HT1080 (cell line): ENCODE measurements at regions not wholly inside any gene's neighbourhood (a gene's known extent, or its start where the extent isn't known, plus 50 kb on each side); places are given as distances from the start of the nearest gene placed in this dataset.
A peak's percentile ranks its signal among the peaks of the same experiment; 100 is the strongest.
"Not testable (repeated sequence)": the region's sequence is repeated elsewhere in the genome, so short reads cannot be mapped to it uniquely, and the experiment has no call there.

Experiments used
- DNase-seq: peaks from one replicate; pipeline ENCODE4 v3.0.0-alpha.2; 2015; ENCODE audit warnings: low read depth

DNA sequence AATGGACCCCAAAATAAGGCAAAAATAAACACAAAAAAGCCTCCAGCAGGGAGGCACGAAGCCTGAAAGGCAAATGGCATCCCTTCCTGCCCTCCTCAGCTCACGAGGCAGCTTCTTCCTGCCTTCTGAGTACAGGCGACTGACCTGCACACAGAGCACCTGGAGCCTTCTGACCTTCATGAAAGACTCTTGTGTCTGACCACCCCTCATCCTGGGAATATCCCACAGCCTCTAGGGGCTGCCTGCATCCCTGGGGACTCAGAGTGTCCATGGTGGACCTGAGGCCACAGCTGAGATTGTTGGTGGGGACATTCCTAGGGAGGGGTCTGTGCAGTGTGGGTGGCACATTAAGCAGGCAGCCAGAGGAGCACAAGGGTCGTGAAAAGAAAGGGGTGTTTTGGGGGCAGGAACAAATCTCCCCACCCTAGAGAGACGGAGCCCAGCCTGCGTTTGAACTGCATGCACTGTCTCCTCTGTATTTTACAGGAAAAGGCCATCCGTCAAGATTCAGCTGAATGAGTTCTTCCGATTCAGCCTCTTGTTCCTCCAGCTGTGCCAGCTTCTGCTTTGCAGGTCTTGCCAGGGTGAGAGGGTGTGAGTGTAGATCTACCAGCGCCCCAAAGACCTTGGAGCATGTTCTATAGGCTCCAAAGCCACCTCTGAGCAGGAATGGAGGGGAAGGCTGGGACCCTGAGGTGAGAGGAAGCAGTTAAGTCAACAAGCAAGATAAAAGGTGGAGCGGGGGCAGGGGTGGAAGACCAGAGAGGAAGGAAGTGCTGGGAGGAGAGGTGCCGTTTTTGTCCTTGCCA lies 80.4 kb upstream of the MEF2A start:
- no peak for DNase-seq

DNA sequence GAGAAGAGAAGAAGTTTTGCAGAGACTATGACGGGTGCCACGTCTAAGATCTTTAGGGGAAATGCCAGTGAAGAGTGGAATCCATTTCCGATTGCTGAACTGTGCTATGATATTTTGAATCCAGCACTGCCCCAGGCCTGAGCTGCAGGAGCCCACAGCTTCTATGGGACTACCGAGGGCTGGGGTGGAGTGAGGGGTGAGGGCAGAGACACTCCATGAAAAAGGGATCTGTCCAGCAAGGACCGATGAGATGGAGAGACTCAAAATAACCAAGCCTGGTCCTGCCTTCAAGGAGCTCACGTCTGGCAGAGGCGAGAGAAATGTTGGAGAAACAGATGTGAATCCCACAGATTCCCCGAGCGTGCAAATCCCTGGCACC lies 79.8 kb upstream of the MEF2A start:
- no peak for DNase-seq

DNA sequence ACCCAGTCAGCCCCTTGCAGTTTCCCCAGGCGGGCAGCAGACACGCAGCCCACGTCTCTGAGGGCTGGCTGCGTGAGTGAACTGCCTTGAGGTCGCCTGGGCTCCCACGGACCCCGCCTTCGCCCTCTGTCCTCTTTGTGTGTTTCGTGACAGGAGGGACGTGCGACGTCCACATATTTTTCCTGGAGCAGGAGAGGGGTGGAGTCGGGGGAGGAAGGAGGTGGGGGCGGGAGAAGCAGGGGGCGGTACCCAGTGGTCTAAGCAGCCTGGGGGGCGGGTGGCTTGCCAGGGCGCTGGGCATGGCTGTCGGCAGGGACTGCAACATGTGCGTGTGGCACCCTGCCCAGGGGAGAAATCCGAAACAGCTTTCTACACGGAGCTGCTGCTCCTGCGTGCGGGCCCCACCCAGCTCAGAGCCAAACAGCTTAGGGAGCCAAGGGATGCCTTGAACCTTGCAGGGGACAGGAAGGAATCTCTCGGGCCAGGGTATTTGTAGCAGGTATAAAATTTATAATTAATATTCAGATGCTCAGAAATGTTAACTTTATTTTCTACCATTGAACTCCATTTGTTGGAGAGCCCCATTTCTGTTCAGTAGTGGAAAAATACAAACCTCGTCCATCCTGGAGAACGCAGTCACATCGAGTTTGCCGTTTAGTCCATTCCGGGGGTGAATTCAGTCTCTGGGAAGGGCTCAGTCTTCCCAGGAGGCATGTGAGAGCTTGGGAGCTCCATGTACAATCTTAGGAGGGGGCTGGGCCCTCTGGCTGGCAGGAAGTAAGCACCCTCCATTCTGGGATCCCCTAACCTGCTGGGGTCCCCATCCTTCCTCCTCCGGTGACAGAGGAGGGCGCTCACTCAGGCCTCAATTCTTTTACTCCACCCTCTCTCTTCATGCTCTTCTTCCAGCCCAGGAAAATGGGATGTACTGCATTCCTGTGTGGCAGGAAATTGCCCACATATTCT lies 79.1 kb upstream of the MEF2A start:
- peak; percentile 28 for DNase-seq

DNA sequence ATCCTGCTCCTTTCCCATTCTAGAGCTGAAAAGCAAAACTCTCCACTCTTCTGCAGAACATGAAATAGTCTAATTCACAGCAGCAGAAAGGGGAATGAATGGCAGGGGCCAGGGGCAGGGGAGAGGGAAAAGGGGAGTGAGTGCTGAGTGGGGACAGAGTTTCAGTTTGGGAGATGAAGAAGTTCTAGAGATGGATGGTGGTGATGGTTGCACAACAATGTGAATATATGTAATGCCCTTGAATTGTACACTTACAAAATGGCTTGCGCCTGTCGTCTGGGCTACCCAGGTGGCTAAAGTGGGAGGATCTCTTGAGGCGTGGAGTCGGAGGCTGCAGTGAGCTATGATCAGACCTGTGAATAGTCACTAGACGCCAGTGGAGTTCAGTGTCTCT lies 78.5 kb upstream of the MEF2A start:
- no peak for DNase-seq

DNA sequence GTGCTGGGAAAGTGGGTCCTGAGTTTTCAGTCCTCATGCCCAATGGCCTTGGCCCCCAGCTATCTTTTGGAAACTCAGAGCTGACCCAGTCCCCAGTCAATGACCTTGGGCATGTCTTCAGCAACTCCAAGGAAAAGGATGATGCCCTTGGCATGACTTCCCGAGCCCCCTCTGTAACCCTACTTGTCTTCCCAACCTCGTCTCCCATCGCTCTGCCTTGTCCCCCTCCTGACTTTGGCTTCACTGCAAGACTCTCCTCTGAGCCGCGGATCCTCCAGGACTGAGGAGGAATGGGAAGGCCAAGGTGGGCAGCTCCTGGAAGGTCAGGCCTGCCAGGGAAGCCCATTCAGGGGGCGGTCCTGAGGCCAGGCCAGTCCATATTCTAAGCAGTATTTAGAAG lies 73.5 kb upstream of the MEF2A start:
- no peak for DNase-seq

DNA sequence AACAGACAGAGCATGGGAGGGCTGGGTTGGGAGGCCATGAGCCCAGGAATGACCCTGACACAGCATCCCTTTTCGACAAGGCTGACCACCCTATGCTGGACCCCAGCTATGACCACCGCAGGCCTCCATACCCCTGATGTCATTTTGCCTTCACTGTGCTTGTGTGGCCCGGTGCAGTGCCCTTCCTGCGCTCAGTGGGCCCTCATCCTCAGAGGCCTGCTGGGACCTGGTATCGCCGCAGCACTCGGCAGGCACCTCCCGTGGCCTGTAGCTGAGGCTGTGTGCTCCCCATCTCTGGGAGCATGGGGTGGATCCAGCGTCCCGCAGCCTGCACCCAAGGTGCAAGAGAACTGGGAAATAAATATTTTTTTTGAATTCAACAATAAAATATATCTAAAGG lies 73.1 kb upstream of the MEF2A start:
- no peak for DNase-seq

DNA sequence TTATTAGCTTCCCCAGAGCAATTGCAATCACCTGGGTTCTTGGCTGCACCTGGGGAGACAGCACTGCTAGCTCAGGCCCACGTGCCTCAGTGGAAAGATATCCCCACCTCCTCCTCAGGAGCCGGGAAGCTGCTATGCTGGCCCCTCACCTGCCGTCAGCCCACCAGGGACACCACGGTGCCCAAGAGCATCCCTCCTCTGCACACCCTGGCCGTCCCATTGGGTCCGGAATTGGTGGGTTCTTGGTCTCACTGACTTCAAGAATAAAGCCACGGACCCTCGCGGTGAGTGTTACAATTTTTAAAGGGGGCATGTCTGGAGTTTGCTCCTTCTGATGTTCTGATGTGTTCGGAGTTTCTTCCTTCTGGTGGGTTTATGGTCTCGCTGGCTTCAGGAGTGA lies 72.3 kb upstream of the MEF2A start:
- no peak for DNase-seq

DNA sequence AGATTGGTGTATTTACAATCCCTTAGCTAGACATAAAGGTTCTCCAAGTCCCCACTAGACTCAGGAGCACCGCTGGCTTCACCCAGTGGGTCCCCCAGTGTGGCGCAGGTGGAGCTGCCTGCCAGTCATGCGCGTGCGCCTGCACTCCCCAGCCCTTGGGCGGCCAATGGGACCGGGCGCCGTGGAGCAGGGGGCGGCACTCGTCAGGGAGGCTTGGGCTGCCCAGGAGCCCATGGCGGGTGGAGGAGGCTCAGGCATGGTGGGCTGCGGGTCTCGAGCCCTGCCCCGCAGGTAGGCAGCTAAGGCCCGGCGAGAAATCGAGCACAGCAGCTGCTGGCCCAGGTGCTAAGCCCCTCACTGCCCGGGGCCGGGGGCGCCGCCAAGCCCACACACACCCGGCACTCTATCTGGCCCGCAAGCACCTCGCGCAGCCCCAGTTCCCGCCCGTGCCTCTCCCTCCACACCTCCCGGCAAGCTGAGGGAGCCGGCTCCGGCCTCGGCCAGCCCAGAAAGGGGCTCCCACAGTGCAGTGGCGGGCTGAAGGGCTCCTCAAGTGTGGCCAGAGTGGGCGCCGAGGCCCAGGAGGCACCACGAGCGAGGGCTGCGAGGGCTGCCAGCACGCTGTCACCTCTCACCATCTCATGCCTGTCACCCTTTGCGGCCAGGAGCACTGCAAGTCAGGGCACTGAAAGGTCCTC lies 71.1 kb upstream of the MEF2A start:
- DNase-seq: not testable (repeated sequence)

DNA sequence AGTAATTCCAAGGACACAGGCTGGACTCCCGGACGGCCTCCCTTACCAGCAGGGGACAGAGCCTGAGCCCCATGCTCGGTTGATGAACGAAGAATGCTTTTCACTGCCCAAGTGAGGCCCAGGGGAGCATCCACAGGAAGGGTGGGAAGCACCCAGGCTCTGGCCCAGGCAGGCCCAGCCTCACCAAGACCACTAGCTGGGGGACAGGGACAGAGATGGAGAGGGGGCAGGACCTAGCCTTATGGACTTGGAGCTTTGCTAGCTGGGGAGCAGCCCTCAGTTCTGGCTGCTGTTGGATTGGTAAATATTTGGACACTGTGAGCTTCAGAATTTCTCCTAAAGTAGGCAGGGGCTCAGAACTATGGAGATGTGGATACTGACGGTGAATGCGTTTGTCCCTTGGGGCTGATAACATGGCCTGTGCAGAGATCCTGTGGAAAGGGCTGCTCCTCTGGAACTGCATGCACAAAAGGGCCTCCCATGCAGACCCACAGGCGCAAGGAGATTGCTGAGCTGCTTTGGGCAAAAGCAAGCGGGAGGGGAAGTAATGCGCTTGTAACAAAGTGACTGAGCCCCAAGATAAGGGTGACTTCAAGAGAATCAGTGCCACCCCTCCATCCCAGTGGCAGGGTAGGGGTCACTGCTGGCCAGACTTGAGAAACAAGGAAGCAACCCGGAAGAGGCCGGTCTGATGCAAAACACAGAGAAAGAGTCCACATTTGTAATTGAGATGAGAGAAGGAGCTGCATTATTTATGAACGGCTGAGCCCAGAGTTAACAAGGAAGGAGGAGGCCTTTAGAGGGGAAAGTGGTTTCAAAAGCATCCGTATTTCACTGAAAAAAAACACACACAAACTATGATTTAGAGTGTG lies 70.1 kb upstream of the MEF2A start:
- DNase-seq: no peak

DNA sequence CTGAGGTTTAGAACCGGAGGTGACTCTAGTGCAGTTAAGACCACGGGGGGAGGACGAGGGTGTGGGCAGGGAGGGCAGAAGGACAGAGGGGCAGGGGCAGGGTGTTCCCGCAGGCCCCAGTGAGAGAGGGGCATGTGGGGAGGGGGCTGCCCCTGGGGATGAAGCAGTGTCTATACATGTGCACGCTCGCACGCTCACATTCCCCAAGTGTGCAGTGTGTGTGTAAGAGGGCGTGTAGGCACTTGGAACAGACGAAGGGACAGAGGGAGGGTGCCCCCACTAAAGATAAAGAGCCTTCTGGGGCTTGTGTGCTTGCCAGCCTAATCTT lies 69.5 kb upstream of the MEF2A start:
- no peak for DNase-seq

DNA sequence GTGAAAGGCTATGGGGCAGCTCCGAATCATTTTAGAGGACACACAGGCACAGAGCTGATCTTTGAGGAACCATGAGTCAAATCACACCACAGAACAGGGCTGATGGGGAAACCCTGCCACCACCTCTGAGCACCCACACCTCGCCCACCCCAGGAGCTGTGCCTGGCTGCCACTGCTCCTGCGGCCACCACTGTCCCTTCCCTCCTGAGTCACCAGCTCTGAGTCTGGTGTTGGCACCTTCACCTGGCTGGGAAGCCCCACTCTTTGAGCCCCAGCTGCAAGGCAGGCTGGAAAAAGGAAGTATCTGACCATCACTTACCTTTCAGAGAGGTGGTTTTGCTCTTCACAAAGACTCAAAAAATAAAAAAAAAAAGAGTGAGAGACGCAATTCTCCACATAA lies 63.6 kb upstream of the MEF2A start:
- no peak for DNase-seq

DNA sequence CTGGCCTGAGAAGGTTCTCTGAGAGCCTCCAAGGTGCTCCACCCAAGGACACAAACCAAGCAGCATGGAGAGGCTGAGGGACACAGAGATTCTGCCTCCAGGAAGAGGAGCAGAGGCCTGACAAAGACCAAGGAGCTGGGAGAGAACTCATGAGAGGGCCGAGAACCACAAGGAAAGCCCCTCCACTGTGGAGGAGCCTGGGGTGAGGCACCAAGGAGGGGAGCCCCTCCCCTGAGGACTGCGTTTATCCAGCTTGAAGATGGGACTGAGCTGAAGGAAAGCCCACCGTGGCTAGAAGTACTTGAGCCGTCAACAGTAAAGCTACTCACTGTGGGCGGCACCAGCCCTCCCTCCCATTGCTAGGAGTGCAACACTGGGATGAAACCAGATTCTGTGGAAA lies 63.1 kb upstream of the MEF2A start:
- DNase-seq: no peak

DNA sequence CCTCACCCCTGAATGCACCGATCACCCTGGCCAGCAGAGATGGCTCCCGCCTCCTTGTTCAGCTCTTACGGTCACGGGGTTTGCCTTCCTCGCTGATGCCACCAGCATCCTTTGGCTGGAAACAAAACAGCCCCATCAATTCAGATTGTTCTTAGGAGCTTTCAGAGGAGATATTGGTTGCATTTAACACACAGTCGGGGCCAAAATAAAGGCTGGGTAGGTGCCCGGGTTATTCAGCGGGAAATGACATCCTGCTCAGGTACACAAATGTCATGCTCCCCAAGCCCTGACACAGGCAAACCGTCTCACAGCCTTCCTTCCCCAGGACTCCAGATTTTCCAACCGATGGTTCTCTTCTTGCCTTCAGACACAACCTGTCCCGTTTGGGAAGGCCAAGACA lies 62.4 kb upstream of the MEF2A start:
- no peak for DNase-seq

DNA sequence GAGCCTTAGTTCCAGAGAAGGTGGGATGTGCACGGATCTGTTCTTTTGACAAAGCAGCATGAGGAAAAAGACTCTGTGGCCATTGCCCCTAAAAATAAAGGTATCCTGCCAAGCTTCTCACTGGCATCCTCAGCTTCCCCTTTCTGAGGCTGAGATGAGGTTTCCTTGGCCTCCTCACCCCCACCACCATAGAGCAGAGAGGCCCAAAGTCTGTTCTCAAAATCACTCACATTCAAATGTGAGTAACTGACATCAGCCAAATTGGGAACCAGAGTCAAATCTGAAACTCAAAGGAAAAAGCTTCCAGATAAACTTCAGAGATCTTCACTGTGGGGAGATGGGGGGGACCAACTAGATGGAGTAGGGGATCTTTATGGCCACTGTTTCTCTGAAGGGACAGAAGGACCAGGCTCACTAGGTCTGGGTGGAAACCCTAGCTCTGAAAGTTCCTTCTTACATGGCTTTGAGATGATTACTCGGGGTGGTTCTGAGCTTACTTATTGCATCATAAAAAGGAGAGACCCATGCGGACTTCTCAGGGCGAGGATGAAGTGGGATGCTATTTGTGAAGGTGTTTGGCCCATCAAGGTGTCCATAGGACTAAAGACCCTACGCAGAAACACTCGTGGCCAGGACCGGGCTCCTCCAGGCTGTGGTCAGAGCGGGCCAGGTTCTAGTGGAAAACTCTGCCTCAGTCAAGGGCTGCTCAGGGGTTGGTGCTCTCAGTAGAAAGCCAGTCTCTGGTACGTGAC lies 61.5 kb upstream of the MEF2A start:
- no peak for DNase-seq

DNA sequence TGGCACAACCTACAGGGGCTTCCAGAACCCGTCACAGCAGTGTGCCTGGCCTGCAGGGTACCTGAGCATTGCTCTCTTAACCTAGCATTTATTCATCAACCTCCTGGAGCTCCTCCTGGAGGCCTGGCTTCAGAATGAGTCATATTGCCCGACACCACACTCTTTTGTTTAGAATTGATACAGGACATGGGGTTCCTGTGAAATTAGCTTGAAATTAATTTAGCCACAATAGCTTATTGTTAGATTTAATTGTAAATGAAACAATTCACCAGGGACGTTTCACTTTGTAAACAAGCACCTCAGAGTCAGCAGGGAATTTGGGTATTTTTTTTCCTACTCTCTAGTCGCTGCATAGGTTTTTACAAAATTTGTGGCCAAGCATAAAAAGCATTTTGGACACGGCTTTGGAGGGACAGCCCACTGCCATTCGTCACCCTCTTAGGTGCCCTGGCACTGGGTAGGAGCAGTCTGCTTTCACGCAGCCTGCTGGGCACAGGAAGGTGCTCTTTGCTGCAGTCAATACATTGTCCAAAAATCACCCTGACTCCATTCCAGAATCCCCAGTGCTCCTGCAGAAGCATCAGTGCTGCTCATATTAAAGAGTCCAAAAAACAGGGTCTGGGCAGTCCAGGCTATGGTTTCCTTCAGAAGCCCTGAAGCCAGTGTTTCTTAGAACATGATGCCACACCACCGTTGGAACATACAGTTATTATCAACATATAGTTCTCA lies 60.8 kb upstream of the MEF2A start:
- peak; percentile 55 for DNase-seq

DNA sequence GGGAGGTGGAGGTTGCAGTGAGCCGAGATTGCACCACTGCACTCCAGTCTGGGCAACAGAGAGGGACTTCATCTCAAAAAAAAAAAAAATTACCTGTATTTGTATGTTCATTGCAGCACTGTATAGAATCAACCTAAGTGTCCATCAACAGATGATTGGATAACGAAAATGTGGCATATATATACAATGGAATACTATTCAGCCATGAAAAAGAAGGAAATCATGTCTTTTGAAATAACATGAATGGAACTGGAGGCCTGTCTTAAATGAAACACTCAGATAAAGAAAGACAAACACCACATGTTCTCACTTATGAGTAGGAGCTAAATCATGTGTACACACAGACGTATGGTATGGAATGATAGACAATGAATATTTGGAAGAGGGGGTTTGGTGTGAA lies 59.4 kb upstream of the MEF2A start:
- no peak for DNase-seq

DNA sequence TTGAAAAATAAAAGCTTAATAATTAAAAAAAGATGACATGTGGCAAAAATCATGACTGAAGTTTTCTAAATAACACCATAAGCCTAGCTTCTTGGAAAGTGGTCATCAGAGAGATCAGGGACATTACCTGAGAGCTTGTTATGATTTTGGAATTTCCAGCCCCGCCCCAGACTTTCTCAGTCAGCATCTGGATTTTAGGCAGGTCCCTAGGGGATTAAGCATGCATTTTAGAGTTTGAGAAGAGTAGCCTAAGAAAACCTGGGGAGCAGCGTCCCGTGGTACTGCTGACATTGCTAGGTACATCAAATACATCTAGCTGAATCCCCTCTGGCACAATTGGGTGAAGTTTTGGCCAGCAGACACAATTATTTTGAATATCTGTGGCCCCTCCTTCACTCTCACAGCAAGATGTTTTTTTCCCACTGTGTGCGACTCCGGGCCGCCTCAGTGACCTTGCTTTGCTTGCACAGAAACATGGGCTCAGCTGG lies 58.7 kb upstream of the MEF2A start:
- DNase-seq: no peak

DNA sequence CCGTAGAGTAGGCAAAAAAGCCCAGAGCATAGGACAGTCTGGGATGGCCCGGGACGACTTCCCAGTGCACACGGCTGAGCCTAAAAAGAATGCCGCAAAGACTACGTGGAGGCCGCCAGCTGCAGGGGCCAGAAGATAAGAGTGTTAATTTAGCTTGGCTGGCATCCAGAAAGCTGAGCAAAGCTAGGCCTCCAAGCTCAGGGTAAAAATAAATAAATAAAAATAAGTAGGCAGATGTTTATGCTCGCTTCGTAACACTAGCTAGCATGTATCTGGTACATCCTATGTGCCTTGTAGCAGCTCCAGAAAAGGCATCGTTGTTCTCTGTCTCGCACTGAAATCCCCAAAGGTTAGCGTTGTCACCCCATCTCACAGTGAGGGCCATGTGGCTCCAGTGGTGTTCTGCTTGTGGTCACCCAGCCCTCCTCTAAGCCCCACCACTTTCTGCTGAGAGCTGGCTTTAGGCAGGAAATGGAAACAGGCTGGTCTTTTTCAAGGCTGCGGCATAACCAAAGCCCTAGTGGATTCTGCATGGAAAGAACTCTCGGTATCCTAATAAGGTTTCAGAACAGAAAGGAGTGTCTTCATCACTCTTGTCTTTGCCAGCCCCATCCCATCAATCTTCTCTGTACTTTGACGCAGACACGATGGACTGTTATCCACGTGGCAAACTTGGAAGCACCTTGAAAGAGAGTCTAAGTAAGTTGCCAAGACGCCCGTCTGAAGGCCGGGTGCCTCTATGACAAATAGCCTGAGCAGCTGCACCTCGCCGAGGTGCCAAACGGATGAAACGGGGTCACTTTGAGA lies 58.1 kb upstream of the MEF2A start:
- peak; percentile 17 for DNase-seq

DNA sequence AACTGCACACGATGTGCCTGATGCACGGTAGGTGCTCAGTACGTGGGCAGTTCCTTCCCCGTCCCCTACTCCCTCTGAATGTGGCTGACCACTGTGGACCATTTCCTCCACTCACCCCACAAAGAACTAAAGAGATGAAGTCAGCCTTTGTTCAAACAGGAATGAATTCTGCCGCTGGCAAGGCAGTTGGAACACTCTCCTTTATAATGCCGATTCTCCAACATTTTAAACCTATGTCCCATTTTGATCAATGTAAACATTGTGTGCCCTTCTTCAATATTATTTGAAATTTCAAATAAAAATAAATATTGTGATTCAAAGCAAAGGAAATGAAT lies 57.5 kb upstream of the MEF2A start:
- no peak for DNase-seq
